K562 (cell line): ENCODE measurements at regions not wholly inside any gene's neighbourhood (a gene's known extent, or its start where the extent isn't known, plus 50 kb on each side); places are given as distances from the start of the nearest gene placed in this dataset.

Experiments used
- ATAC-seq: fragments of 200-7000 bp; cut with Tn5 transposase; 3 replicates; pipeline ENCODE4 v1.9.1; 2020; ENCODE audit warnings: moderate library complexity
- BruUV-seq: library from RNA; stranded (reverse); fragments of 400-500 nt; replicated peaks from 2 replicates; lab custom pipeline; 2021; lab: Mats Ljungman, UMichigan
- CTCF ChIA-PET: fragments of 300-600 bp; formaldehyde crosslinking; extraction: SDS; loops from one replicate; lab custom pipeline; 2021; ENCODE audit warnings: low intra/inter-chr PET ratio; lab: Yijun Ruan, JAX
- POLR2A ChIA-PET: fragments of 300-600, 350-650 bp; sonication (Branson Sonifier 250); formaldehyde crosslinking; extraction: SDS; loops from one replicate; lab custom pipeline; 2021; ENCODE audit warnings: antibody characterized with exemption, inconsistent platforms; lab: Yijun Ruan, JAX
- DNase-seq, 4 experiments: peaks; one replicate each; pipeline versions ENCODE4 v3.0.0 to v3.0.0-alpha.2; 2011 to 2018; ENCODE audit warnings: low spot score in 3 of 4, mixed read lengths in 3 of 4; ENCODE audit errors: extremely low read depth in 1 of 4
- FAIRE-seq: peaks from 2 replicates; lab custom pipeline; 2011; peaks lifted over from hg19 to GRCh38; lab: Jason Lieb, UNC
- H2AFZ ChIP-seq: 2 replicates; pipeline ENCODE4 v1.6.0; 2011; ENCODE audit warnings: low read depth, low read length, control low read depth, inconsistent platforms
- H3K27ac ChIP-seq: fragments of 200-600 bp; 3 replicates; pipeline ENCODE4 v1.8.0; 2011; ENCODE audit warnings: low read depth, mild to moderate bottlenecking, control low read depth, inconsistent platforms, low read length, moderate library complexity, mixed read lengths; ENCODE audit errors: extremely low read depth
- H3K27me3 ChIP-seq, 2 experiments: fragments of 300-600 bp in 1 of 2; 2 replicates in 1 of 2; 3 replicates in 1 of 2; pipeline versions ENCODE4 v1.6.0 to v1.8.0; 2011; ENCODE audit warnings: inconsistent platforms in 2 of 2, low read length in 2 of 2, mild to moderate bottlenecking in 1 of 2, mixed read lengths in 1 of 2, moderate library complexity in 1 of 2; ENCODE audit not compliant: control insufficient read depth in 2 of 2, insufficient read depth in 2 of 2
- H3K36me3 ChIP-seq: fragments of 300-600 bp; 3 replicates; pipeline ENCODE4 v1.8.0; 2011; ENCODE audit warnings: mild to moderate bottlenecking, low read length, inconsistent platforms; ENCODE audit not compliant: control insufficient read depth, insufficient read depth
- H3K4me1 ChIP-seq, 2 experiments: fragments of 200-600 bp in 1 of 2; replicated peaks in 1 of 2; 2 replicates in 1 of 2; 3 replicates in 1 of 2; pipeline versions ENCODE4 v1.5.1 to v1.8.0; 2011; ENCODE audit warnings: inconsistent platforms in 2 of 2, low read length in 2 of 2, mild to moderate bottlenecking in 1 of 2, mixed read lengths in 1 of 2, moderate library complexity in 1 of 2; ENCODE audit not compliant: control insufficient read depth in 2 of 2, insufficient read depth in 2 of 2
- H3K4me2 ChIP-seq: 2 replicates; pipeline ENCODE4 v1.6.1; 2011; ENCODE audit warnings: low read length, control low read depth, inconsistent platforms, mixed read lengths; ENCODE audit not compliant: insufficient read depth
- H3K4me3 ChIP-seq: fragments of 200-600 bp; sonication (generic), shearing (Covaris generic); 2 replicates; pipeline ENCODE4 v1.5.1; 2016; ENCODE audit warnings: control low read depth, inconsistent platforms
- H3K79me2 ChIP-seq: fragments of 200-600 bp; 3 replicates; pipeline ENCODE4 v1.8.0; 2011; ENCODE audit warnings: low read length, inconsistent platforms; ENCODE audit not compliant: control insufficient read depth, insufficient read depth
- H3K9ac ChIP-seq, 2 experiments: 2 replicates each; pipeline versions ENCODE4 v1.6.0 to v1.6.1; 2011; ENCODE audit warnings: low read depth in 2 of 2, low read length in 2 of 2, control low read depth in 1 of 2, inconsistent platforms in 1 of 2, mild to moderate bottlenecking in 1 of 2, mixed read lengths in 1 of 2; ENCODE audit not compliant: insufficient read depth in 1 of 2
- H3K9me1 ChIP-seq: one replicate; pipeline ENCODE4 v1.6.0; 2011; ENCODE audit warnings: inconsistent platforms, mild to moderate bottlenecking, low read length, moderate library complexity; ENCODE audit not compliant: control insufficient read depth, insufficient read depth
- H3K9me3 ChIP-seq: replicated peaks from 2 replicates; pipeline ENCODE4 v1.5.1; 2011; ENCODE audit warnings: low read depth, low read length, inconsistent platforms; ENCODE audit not compliant: control insufficient read depth, insufficient read depth
- H4K20me1 ChIP-seq: replicated peaks from 2 replicates; pipeline ENCODE4 v1.6.1; 2011; ENCODE audit warnings: low read length, inconsistent platforms, mixed read lengths; ENCODE audit not compliant: control insufficient read depth, insufficient read depth
- CREB1 ChIP-seq, 2 experiments: sonication (generic) in 1 of 2; formaldehyde crosslinking in 1 of 2; IDR thresholded peaks; 2 replicates each; pipeline versions ENCODE4 v1.6.1 to v1.8.0; 2012 to 2022; ENCODE audit warnings: inconsistent platforms in 1 of 2, mild to moderate bottlenecking in 1 of 2, missing genetic modification reagents in 1 of 2, moderate library complexity in 1 of 2
- DACH1 ChIP-seq: fragments of 450-650 bp; IDR thresholded peaks from 2 replicates; pipeline ENCODE4 v1.6.1; 2018; ENCODE audit not compliant: partially characterized antibody
- LARP7 ChIP-seq: fragments of 450-650 bp; IDR thresholded peaks from 2 replicates; pipeline ENCODE4 v1.6.1; 2016
- MTA3 ChIP-seq: fragments of 450-650 bp; formaldehyde crosslinking; IDR thresholded peaks from 2 replicates; pipeline ENCODE4 v1.6.1; 2017; ENCODE audit warnings: mild to moderate bottlenecking, borderline replicate concordance
- RBM34 ChIP-seq: fragments of 200-400 bp; formaldehyde crosslinking; IDR thresholded peaks from 2 replicates; pipeline ENCODE4 v1.6.1; 2018; ENCODE audit warnings: low read length, borderline replicate concordance; ENCODE audit not compliant: insufficient read depth
- SMARCB1 ChIP-seq: IDR thresholded peaks from 2 replicates; pipeline ENCODE4 v1.6.1; 2011; ENCODE audit warnings: improper control_type of control experiment, low read depth; ENCODE audit not compliant: insufficient read length
- U2AF1 ChIP-seq: fragments of 200-400 bp; formaldehyde crosslinking; optimal IDR thresholded peaks from 2 replicates; pipeline ENCODE3; 2017; ENCODE audit warnings: mild to moderate bottlenecking, low read depth, low read length, moderate library complexity
- U2AF2 ChIP-seq: fragments of 200-400 bp; formaldehyde crosslinking; optimal IDR thresholded peaks from 2 replicates; pipeline ENCODE3; 2017; ENCODE audit warnings: low read depth, mild to moderate bottlenecking, low read length
- XRCC4 ChIP-seq: IDR thresholded peaks from one replicate; pipeline ENCODE4 v1.6.1; 2011; ENCODE audit not compliant: insufficient read depth, insufficient read length; ENCODE audit errors: extremely low read depth
- ZC3H8 ChIP-seq: fragments of 450-650 bp; IDR thresholded peaks from 2 replicates; pipeline ENCODE4 v1.6.1; 2017
- WGBS: fragments of 100-300 bp; shearing (Covaris generic); methylation state at CpG from one replicate; pipeline ENCODE4 v1.1.6; 2016; ENCODE audit warnings: low coverage, mixed read lengths; ENCODE audit not compliant: insufficient coverage; ENCODE audit errors: missing lambda C conversion rate; 5-methylcytosine and 5-hydroxymethylcytosine counted together
- in situ Hi-C: fragments of 300-500 bp; cut with MboI; formaldehyde crosslinking; loops from 4 replicates; pipeline ENCODE4 v1.15.0; 2018; ENCODE audit warnings: inconsistent platforms, mixed read lengths
- intact Hi-C: fragments of 100-400 bp; cut with micrococcal nuclease; formaldehyde crosslinking; loops from 2 replicates; pipeline ENCODE4 v1.14.2; 2022
- TF ChIP-seq, protein P1 (sequence below): fragments of 250-450 bp; sonication (Bioruptor Pico); IDR thresholded peaks from 2 replicates; pipeline ENCODE4 v1.8.0; 2021; ENCODE audit warnings: moderate library complexity, mild to moderate bottlenecking, inconsistent platforms

DNA sequence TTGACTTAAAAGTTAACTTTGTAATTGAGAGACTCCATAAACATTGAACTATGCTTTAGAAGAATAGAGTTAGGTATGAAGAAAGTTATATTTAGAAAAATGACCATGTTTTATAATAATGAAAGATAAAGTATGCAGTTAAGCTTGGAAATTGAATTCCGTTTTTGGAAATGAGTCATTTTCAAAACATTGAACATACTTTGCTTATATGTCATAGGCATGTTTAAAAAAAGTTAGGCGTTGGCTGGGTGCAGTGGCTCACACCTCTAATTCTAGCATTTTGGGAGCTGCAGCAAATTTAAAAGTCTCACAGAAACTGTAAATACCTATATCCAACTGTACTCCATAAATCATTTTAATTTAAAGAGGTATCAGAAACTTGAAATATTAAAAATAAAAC, 607.4 kb downstream of the CBLN2 start (continued):
- TF ChIP-seq, protein P1, sequence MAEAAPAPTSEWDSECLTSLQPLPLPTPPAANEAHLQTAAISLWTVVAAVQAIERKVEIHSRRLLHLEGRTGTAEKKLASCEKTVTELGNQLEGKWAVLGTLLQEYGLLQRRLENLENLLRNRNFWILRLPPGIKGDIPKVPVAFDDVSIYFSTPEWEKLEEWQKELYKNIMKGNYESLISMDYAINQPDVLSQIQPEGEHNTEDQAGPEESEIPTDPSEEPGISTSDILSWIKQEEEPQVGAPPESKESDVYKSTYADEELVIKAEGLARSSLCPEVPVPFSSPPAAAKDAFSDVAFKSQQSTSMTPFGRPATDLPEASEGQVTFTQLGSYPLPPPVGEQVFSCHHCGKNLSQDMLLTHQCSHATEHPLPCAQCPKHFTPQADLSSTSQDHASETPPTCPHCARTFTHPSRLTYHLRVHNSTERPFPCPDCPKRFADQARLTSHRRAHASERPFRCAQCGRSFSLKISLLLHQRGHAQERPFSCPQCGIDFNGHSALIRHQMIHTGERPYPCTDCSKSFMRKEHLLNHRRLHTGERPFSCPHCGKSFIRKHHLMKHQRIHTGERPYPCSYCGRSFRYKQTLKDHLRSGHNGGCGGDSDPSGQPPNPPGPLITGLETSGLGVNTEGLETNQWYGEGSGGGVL (CRISPR knock-in tag) = no peak
- TF ChIP-seq RBM34 (no peak), U2AF1 (no peak), XRCC4 (no peak), U2AF2 (no peak)

DNA sequence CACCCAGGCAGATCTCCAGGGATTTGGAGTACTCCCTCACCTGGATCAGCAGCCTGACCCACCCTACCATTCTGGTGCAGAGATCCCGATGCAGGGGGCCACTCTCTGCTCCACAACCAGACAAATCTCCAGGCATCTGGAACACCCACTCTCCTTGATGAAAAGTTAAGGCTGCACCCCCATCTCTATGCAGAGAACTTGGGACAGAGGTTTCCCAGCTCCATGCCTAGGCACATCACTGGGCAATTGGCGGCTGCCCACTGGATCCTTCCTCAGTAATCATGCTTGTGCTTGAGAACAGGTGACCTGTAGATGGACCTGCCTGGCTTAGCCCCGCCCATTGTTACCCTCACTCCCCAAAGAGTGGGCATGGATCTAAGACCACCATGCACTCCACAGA, 624.9 kb downstream of the CBLN2 start:
- H3K27ac ChIP-seq = no peak overlapping the region
- H3K9ac ChIP-seq = no peak overlapping the region
- H3K9me1 ChIP-seq = no peaks in the 10 kb centered on the region
- ChIA-PET POLR2A (no interaction called here), CTCF (no interaction called here)
- intact Hi-C loops = no loop called here
- no peak for TF ChIP-seq MTA3
- no peak for TF ChIP-seq CREB1 (IDR thresholded peaks at IDR 0.05)
- TF ChIP-seq CREB1 (CRISPR knock-in tag; IDR thresholded peaks at IDR 0.05) = no peak
- TF ChIP-seq SMARCB1 = no peak
- no peak for TF ChIP-seq ZC3H8
- no peak for TF ChIP-seq LARP7
- TF ChIP-seq DACH1 = no peak
- H3K4me2 ChIP-seq = no peak overlapping the region
- no peaks in the 10 kb centered on the region; the same call in 1 of the 2 replicates for H3K9me3 ChIP-seq
- no peaks in the 10 kb centered on the region for H3K79me2 ChIP-seq
- H3K36me3 ChIP-seq = no peaks in the 10 kb centered on the region
- H3K27me3 ChIP-seq = no peaks in the 10 kb centered on the region
- in situ Hi-C loops = no loop called here
- no peak overlapping the region for H3K4me3 ChIP-seq
- H2AFZ ChIP-seq = no peak overlapping the region
- no peaks in the 10 kb centered on the region for H3K4me1 ChIP-seq
- no peak for FAIRE-seq
- no peak for ATAC-seq
- DNase-seq = no peak
- no TSS peak for BruUV-seq
- 0% methylated on average over 2 of the region's 3 CpGs for WGBS
- H4K20me1 ChIP-seq = no peaks in the 10 kb centered on the region
